ENCODE measurements at regions not wholly inside any gene's neighbourhood (a gene's known extent, or its start where the extent isn't known, plus 50 kb on each side); places are given as distances from the start of the nearest gene placed in this dataset.

DNA sequence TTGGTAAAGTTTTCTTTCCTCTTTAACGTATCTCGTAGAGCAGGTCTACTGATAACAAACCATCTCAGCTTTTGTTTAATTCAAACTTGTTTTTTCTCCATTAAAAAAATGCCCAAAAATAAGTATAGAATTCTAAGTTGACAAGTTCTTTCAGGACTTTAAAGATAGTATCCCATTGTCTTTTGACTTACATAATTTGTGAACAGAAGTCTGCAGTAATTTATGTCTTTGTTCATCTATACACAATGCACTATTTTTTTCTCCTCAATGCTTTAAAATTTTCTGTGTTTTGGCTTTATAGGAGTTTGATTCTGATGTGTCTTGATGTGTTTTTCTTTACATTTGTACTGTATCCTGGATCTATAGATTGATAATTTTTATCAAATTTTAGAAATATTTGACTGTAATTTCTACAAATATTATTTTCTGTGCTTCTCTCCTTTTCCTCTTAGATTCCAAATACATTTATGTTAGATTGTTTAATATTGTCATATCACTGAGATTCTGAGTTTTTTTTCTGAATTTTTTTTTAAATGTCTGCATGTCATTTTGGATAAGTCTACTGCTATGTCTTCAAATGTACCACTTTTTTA, 143.3 kb downstream of the FTCDNL1 start:
- Histone ChIP-seq H3K9me3 (ENCODE audit: insufficient read depth, low read depth, low read length) (peaks cover 13% of the 10 kb centered on the region), H3K4me3 (ENCODE audit: low read length) (no peak overlapping the region), H3K27ac (ENCODE audit: low read depth, low read length) (no peak overlapping the region), H3K9ac (ENCODE audit: low read depth, low read length) (no peak overlapping the region), H3K4me1 (ENCODE audit: insufficient read depth, low read length) (no peaks in the 10 kb centered on the region), H3K36me3 (ENCODE audit: insufficient read depth, low read length) (no peaks in the 10 kb centered on the region), H3K27me3 (ENCODE audit: insufficient read depth, low read length) (no peaks in the 10 kb centered on the region)
- WGBS, result 100% methylated on average over 2 of the region's 2 CpGs

- no peak overlapping the region for H3K9ac ChIP-seq (ENCODE audit: low read depth, low read length)
- no peaks in the 10 kb centered on the region for H3K36me3 ChIP-seq (ENCODE audit: insufficient read depth, low read length)
- no peaks in the 10 kb centered on the region for H3K27me3 ChIP-seq (ENCODE audit: insufficient read depth, low read length)
- no peak overlapping the region for H3K4me3 ChIP-seq (ENCODE audit: low read length)
- no peaks in the 10 kb centered on the region for H3K4me1 ChIP-seq (ENCODE audit: insufficient read depth, low read length)
- 98% methylated on average over 1 of the region's 1 CpG for WGBS
- H3K27ac ChIP-seq (ENCODE audit: low read depth, low read length), result no peak overlapping the region
- H3K9me3 ChIP-seq (ENCODE audit: insufficient read depth, low read depth, low read length), result peaks cover 13% of the 10 kb centered on the region
Observed at GRCh38 chr2:199705538-199705937, 145.5 kb downstream of the FTCDNL1 start.

GRCh38 chr2:199704358-199705238, 146.4 kb downstream of the FTCDNL1 start:
- Histone ChIP-seq H3K27ac (ENCODE audit: low read depth, low read length) (no peak overlapping the region), H3K36me3 (ENCODE audit: insufficient read depth, low read length) (no peaks in the 10 kb centered on the region), H3K4me1 (ENCODE audit: insufficient read depth, low read length) (no peaks in the 10 kb centered on the region), H3K27me3 (ENCODE audit: insufficient read depth, low read length) (no peaks in the 10 kb centered on the region), H3K9me3 (ENCODE audit: insufficient read depth, low read depth, low read length) (peaks cover 13% of the 10 kb centered on the region), H3K4me3 (ENCODE audit: low read length) (no peak overlapping the region), H3K9ac (ENCODE audit: low read depth, low read length) (no peak overlapping the region)
- 82% methylated on average over 1 of the region's 1 CpG for WGBS

- Histone ChIP-seq H3K9ac (ENCODE audit: low read depth, low read length) (no peak overlapping the region), H3K27ac (ENCODE audit: low read depth, low read length) (no peak overlapping the region), H3K27me3 (ENCODE audit: insufficient read depth, low read length) (no peaks in the 10 kb centered on the region), H3K9me3 (ENCODE audit: insufficient read depth, low read depth, low read length) (peaks cover 9% of the 10 kb centered on the region; the same call in 1 of the 2 replicates), H3K4me1 (ENCODE audit: insufficient read depth, low read length) (no peaks in the 10 kb centered on the region), H3K4me3 (ENCODE audit: low read length) (no peak overlapping the region), H3K36me3 (ENCODE audit: insufficient read depth, low read length) (no peaks in the 10 kb centered on the region)
- WGBS, result 89% methylated on average over 1 of the region's 2 CpGs
Observed at GRCh38 chr2:199703199-199703598, 147.8 kb downstream of the FTCDNL1 start.

GRCh38 chr2:199697469-199697868, 153.5 kb downstream of the FTCDNL1 start:
- no peak overlapping the region for H3K9ac ChIP-seq (ENCODE audit: low read depth, low read length)
- H3K4me1 ChIP-seq (ENCODE audit: insufficient read depth, low read length), result no peaks in the 10 kb centered on the region
- no peaks in the 10 kb centered on the region for H3K9me3 ChIP-seq (ENCODE audit: insufficient read depth, low read depth, low read length)
- H3K27ac ChIP-seq (ENCODE audit: low read depth, low read length), result no peak overlapping the region
- no peaks in the 10 kb centered on the region for H3K36me3 ChIP-seq (ENCODE audit: insufficient read depth, low read length)
- no peaks in the 10 kb centered on the region for H3K27me3 ChIP-seq (ENCODE audit: insufficient read depth, low read length)
- no peak overlapping the region for H3K4me3 ChIP-seq (ENCODE audit: low read length)

GRCh38 chr2:199696048-199696447, 154.9 kb downstream of the FTCDNL1 start:
- WGBS, result 84% methylated on average over 6 of the region's 6 CpGs
- Histone ChIP-seq H3K9me3 (ENCODE audit: insufficient read depth, low read depth, low read length) (no peaks in the 10 kb centered on the region), H3K27ac (ENCODE audit: low read depth, low read length) (no peak overlapping the region), H3K4me1 (ENCODE audit: insufficient read depth, low read length) (no peaks in the 10 kb centered on the region), H3K36me3 (ENCODE audit: insufficient read depth, low read length) (no peaks in the 10 kb centered on the region), H3K4me3 (ENCODE audit: low read length) (no peak overlapping the region), H3K9ac (ENCODE audit: low read depth, low read length) (no peak overlapping the region), H3K27me3 (ENCODE audit: insufficient read depth, low read length) (no peaks in the 10 kb centered on the region)

GRCh38 chr2:199693861-199694260, 157.1 kb downstream of the FTCDNL1 start:
- no peaks in the 10 kb centered on the region for H3K27me3 ChIP-seq (ENCODE audit: insufficient read depth, low read length)

DNA sequence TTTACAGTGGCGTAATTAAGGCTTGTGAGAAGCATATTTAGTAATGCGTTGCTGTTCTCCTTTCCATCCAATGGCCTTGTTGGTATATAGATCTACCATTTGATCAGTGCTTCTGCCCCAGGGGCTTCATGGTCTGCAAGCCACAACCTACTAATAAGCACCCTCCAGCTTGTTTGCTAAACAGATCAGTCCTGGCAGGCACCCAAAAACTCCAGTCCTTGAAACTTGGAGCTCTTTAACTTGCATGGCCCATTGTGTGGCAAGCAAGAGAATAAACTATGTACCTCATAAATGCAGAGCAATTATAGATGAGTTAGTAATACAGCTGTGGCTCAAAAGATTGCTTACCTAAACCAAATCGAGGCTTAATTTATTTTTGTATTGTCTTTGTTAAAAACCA, 158.5 kb downstream of the FTCDNL1 start:
- H3K9ac ChIP-seq (ENCODE audit: low read depth, low read length), result no peak overlapping the region
- 95% methylated on average over 3 of the region's 3 CpGs for WGBS
- H3K9me3 ChIP-seq (ENCODE audit: insufficient read depth, low read depth, low read length), result no peaks in the 10 kb centered on the region
- no peak overlapping the region for H3K4me3 ChIP-seq (ENCODE audit: low read length)
- H3K27me3 ChIP-seq (ENCODE audit: insufficient read depth, low read length), result no peaks in the 10 kb centered on the region
- no peaks in the 10 kb centered on the region for H3K36me3 ChIP-seq (ENCODE audit: insufficient read depth, low read length)
- H3K4me1 ChIP-seq (ENCODE audit: insufficient read depth, low read length), result no peaks in the 10 kb centered on the region
- H3K27ac ChIP-seq (ENCODE audit: low read depth, low read length), result no peak overlapping the region

More at GRCh38 chr2:199693861-199694260, 157.1 kb downstream of the FTCDNL1 start:
- no peak overlapping the region for H3K27ac ChIP-seq (ENCODE audit: low read depth, low read length)
- H3K4me1 ChIP-seq (ENCODE audit: insufficient read depth, low read length), result no peaks in the 10 kb centered on the region
- H3K9me3 ChIP-seq (ENCODE audit: insufficient read depth, low read depth, low read length), result no peaks in the 10 kb centered on the region
- H3K36me3 ChIP-seq (ENCODE audit: insufficient read depth, low read length), result no peaks in the 10 kb centered on the region
- H3K9ac ChIP-seq (ENCODE audit: low read depth, low read length), result no peak overlapping the region
- WGBS, result 94% methylated on average over 1 of the region's 1 CpG
- no peak overlapping the region for H3K4me3 ChIP-seq (ENCODE audit: low read length)

- Histone ChIP-seq H3K4me3 (ENCODE audit: low read length) (no peak overlapping the region), H3K9ac (ENCODE audit: low read depth, low read length) (no peak overlapping the region), H3K4me1 (ENCODE audit: insufficient read depth, low read length) (no peaks in the 10 kb centered on the region), H3K27me3 (ENCODE audit: insufficient read depth, low read length) (no peaks in the 10 kb centered on the region), H3K27ac (ENCODE audit: low read depth, low read length) (no peak overlapping the region), H3K9me3 (ENCODE audit: insufficient read depth, low read depth, low read length) (no peaks in the 10 kb centered on the region), H3K36me3 (ENCODE audit: insufficient read depth, low read length) (no peaks in the 10 kb centered on the region)
- 85% methylated on average over 3 of the region's 3 CpGs for WGBS
Observed at GRCh38 chr2:199690225-199690624, 160.8 kb downstream of the FTCDNL1 start.

DNA sequence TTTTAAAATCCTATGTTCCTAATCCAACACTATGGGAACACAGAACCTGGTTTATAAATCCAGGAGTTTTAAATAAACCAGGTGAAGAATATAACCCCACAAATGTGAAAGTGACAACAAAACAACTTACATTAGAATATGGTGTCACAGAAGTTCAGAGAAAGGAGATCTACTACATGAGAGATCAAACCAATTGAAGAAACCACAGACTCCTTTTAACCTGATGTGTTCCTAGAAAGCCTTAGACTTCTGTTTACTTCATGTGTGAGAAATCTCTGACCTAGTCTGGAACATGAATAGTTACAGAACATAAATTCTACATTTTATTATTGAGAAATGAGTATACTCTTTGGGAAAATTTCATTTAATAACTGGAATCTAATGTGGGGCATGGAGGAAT, 165.3 kb downstream of the FTCDNL1 start:
- Histone ChIP-seq H3K4me1 (ENCODE audit: insufficient read depth, low read length) (no peaks in the 10 kb centered on the region), H3K9me3 (ENCODE audit: insufficient read depth, low read depth, low read length) (no peaks in the 10 kb centered on the region), H3K27ac (ENCODE audit: low read depth, low read length) (no peak overlapping the region), H3K4me3 (ENCODE audit: low read length) (no peak overlapping the region), H3K9ac (ENCODE audit: low read depth, low read length) (no peak overlapping the region), H3K27me3 (ENCODE audit: insufficient read depth, low read length) (no peaks in the 10 kb centered on the region), H3K36me3 (ENCODE audit: insufficient read depth, low read length) (no peaks in the 10 kb centered on the region)

- H3K9ac ChIP-seq (ENCODE audit: low read depth, low read length), result no peak overlapping the region
- H3K36me3 ChIP-seq (ENCODE audit: insufficient read depth, low read length), result no peaks in the 10 kb centered on the region
- no peaks in the 10 kb centered on the region for H3K27me3 ChIP-seq (ENCODE audit: insufficient read depth, low read length)
- H3K27ac ChIP-seq (ENCODE audit: low read depth, low read length), result no peak overlapping the region
- WGBS, result 90% methylated on average over 2 of the region's 2 CpGs
- no peaks in the 10 kb centered on the region for H3K9me3 ChIP-seq (ENCODE audit: insufficient read depth, low read depth, low read length)
- no peaks in the 10 kb centered on the region for H3K4me1 ChIP-seq (ENCODE audit: insufficient read depth, low read length)
- H3K4me3 ChIP-seq (ENCODE audit: low read length), result no peak overlapping the region
Observed at GRCh38 chr2:199684832-199685231, 166.2 kb downstream of the FTCDNL1 start.
